GF-D8 (cell line): ENCODE measurements at regions not wholly inside any gene's neighbourhood (a gene's known extent, or its start where the extent isn't known, plus 50 kb on each side); places are given as distances from the start of the nearest gene placed in this dataset.

Experiments used
- DNase-seq: peaks from one replicate; lab custom pipeline; 2025; lab: John Stamatoyannopoulos, UW

DNA sequence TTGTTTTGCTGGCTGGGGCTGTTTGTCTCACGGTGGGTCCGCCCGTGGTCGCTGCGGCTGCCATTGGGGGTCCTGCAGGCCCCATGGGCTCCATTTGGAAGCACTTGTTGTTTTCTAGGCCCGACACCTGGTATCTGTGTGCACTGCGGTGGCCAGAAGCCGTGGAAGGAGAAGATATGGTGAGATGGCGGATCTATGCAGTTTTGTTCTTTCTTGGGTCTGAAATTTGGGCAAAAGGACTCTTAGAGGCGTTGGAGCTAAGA lies 109.5 kb upstream of the SHH start:
- DNase-seq: no peak

DNA sequence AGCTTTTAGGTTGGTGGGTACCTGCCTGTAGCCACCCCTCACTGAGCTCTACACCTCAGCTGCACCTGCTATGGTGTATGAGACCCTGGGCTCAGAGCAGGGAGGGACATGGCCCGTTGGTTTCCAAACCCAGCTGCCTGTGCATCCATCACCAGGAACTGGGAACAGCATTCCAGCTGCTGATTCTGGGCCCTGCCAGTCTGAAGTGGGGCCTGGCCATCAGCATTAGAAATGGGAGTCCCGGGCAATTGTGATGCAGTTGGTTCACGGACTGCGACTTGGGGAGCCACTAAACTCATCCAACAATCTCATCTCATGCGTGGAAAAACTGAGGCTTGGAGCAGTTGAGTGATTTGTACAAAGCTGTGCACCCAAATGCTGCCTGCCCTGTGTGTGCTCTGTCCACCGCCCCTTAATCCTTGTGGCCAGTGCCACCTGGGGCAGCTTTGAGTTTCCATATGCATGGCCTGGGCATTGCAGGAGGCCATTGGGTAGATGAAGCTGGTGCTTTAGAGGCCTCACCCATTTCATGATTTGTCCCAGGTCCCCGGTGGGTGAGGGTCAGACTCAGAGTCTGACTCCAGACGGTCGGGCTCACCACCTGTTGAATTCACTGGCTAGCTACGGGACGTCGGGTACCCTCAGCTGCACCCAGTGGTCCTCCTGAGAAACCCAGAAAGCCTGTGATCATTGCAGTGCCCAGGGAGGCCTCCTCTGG lies 109.0 kb upstream of the SHH start:
- no peak for DNase-seq

DNA sequence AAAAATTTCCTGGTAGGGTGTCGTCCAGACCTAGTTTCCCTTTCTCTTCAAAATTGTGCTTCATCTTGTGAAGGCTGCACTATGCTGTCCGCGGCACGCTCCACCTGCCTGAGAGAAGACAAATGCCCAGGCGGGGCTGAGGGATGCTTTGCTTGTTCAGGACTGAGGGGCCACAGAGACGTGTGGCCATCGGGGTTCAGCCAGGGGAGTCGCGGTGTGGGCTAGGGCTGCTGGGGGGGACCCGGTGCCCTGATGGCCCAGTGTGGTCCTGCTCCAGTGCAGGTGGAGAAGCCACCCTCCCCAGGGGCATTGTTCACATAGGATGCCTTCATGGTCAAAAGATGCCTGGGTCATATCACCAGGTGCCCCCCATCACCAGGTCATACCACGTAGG lies 107.8 kb upstream of the SHH start:
- no peak for DNase-seq

DNA sequence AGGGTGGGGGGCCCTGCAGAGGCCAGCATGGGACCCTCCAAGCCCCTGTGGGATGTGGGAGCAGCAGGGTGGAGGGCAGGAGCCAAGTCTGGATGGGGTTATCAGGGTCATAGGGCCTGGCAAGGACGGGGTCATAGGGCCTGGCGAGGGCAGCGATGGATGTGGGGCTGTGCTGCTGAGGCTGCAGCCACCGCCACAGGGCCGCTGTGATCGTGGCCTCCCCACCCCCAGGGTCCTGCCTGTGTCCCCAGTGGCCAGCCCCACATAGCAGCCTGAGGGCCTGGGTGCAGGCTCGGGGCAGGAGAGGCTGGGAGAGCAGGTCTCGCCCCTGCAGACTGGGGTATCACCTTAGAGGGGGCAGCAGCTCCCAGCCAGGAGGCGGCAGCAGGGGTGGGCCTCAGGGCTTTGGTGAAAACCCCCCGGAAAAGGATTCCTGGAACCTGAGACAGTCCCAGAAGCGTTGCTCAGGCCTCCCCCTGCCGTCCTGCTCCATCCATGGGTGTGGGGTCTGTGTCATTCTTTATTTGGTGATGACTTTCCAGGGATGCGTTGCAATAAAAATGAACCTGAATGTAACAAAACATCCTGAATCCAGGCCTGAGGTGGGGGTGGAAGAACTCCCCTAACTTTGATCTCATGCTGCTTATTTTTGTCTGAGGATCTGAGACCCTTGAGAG lies 107.3 kb upstream of the SHH start:
- no peak for DNase-seq

DNA sequence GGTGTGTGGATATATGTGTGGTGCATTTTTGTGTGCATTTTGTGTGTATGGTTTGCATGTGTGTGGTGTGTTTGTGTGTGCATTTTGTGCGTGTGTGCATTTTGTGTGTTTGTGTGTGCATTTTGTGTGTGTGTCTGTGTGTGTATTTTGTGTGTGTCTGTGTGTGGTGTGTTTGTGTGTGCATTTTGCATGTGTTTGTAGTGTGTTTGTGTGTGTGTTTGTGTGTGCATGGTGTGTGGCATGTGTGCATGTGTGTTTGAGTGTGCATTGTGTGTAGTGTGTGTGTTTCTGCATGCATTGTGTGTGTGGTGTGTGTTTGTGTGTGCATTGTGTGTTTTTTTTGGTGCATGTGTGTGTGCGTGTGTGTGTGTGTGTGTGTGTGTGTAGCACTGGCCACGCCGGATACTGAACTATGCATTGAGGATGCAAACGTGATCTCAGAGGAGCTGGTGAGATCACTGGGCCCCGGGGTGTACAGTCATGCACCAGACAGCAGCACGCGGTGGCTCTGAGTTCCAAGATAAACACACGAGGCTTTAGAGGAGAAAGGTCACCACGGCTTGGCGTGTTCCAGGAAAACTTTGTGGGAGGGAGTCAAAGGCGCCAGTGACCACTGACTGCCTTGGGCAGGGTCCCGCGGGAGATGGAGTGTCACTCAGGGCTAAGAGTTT lies 106.6 kb upstream of the SHH start:
- DNase-seq: no peak

DNA sequence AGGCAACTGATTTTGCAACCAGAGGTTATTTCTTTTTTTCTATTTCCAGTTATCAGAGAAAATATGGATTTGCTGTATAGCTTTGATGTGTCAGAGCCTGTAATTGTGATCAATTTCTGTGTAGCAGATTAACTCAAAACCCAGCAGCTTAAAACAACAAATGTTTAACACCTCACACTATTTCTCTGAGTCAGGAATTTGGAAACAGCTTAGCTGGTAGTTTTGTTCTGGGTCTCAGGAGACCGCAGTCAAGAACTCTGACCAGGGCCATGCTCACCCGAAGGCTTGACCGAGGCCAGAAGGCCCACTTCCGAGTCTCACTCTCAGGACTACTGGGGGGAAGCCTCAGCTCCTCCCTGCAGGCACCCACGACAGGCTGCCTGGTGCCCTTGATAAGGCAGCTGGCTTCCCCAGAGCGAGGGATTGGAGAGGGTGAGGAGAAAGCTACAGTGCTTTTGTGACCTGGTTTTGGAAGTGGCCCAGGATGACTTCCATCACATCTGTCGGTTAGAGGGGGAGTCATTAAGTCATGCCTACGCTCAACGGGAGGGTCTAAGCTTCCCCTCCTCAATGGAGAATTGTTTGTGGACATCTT lies 105.7 kb upstream of the SHH start:
- no peak for DNase-seq

DNA sequence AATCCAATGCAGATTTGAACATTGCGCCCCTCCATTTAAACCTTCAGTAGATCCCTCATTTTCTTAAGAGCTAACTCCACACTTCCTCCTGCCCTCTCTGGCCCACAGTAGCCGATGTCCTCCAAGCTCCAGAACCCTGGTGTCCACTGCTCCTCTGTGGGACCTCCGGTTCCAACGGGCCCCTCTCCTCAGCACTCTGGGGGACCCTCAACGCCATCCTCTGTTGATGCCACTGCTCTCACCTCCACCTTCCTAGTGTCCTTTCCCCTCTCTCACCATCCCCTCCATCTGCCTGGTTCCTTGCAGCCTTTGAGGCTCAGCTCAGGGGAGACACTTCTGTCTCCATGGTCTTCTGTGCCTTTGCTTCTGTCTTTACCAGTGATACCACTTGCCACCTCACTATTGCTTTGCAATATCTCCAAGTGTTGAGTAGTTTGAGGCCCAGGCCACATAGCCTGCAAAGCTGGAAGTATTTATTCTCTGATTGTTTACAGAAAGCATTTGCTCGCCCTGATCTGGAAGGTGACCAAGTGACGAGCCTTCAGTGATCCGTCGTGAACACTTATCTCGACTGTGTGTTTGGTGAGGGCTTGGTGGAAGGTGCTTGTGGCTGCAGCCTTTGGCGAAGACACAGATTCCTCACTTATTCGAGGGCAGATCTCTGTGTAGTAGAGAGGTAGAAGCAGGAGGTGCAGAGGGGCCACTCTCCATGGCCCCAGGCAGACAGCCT lies 104.8 kb upstream of the SHH start:
- DNase-seq: no peak

DNA sequence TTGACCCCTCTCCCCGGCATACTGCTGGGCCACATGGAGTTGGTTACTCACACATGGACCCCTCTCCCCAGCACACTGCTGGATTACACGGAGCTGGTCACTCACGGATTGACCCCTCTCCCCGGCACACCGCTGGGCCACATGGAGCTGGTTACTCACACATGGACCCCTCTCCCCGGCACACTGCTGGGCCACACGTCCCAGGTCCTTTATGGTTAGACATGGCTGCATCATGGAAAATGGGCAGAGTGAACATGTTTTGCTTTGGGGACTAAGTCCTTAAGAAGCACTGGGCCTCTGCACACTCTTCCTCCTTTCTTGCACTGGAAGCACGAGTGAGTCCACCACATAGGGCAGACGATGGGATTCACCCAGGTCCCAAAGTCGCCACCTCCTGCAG lies 102.1 kb upstream of the SHH start:
- DNase-seq: no peak

DNA sequence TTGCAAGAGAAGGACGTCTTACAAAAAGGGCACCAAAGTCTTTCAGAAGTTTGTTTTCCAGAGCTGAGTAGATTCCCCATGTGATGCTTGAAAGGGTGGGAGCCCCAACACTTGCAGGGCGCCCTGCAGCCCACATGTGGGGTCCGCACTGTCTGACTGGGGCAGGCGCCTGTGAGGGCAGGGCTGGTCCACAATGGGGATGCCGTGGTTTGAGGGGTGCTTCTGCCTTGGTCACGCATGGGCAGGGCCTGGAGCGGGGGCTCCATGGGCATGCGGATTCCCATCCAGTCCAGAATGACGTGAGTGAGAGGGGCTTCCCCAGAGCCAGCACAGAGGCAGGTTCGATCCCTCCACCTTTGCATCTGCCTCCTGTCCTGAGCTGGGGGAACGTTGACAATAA lies 101.5 kb upstream of the SHH start:
- DNase-seq: no peak

DNA sequence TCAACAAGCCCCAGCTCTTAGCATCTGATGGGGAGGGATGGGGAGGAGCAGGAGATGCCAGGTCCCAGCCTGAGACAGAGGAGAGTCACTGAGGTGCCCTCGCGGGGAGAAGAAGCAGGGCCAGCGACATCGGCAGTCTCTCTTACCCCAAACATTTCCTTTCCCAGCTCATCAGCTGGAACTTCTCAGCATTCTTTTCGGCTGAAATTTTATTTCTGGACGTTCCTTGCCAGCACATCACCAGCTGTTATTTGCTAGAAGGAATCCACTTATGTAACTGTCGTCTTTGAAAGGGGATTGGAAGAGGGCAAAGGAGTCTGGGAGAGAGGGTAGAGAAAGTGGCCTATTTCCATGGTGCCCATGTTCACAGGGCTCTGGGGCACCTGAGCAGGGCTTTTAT lies 101.0 kb upstream of the SHH start:
- DNase-seq: no peak

DNA sequence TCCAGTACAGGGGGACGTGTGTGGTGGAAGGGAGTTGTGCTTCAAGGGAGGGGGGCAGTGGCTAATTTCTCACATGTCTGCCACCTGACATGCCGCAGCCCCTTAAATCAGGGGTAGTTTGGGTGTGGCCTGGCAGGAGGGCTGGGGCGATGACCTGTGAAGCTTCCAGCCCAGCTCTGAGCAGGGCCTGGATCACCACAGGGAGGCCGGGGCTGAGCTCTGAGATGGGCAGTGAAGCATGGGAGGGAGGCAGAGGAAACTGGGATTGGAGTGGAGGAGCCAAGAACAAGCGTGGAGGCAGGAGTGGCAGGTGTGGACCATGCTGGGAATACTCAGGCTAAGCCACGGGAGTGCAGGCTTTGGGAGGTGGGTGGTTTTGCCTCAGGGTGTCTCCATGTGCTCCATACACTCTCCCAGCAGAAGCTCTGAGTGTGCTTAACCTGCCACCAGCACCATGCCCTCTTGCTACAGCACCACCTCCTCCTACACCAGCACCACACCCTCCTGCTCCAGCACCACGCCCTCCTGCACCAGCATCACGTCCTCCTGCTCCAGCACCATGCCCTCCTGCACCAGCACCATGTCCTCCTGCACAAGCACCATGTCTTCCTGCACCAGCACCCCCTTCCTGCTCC lies 99.3 kb upstream of the SHH start:
- DNase-seq: no peak

DNA sequence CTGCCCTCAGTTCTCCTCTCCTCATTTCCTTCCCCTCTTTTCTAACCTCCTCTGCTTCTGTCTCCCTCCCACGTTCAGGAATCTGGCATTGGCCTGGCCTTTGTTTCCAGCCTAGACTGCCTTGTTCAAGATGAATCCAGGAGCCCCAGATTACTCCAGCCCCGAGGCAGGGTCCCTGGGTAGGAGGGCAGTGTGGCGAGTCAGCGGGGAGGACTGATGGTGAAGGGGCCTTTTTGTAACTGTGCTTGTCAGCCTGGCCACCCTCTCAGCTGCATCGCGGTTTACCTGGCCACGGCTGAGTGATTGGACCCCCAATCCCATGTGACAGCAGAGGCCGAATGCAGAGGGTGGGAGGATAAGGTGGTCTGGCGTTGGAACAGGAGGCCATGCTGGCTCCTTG lies 96.1 kb upstream of the SHH start:
- no peak for DNase-seq

DNA sequence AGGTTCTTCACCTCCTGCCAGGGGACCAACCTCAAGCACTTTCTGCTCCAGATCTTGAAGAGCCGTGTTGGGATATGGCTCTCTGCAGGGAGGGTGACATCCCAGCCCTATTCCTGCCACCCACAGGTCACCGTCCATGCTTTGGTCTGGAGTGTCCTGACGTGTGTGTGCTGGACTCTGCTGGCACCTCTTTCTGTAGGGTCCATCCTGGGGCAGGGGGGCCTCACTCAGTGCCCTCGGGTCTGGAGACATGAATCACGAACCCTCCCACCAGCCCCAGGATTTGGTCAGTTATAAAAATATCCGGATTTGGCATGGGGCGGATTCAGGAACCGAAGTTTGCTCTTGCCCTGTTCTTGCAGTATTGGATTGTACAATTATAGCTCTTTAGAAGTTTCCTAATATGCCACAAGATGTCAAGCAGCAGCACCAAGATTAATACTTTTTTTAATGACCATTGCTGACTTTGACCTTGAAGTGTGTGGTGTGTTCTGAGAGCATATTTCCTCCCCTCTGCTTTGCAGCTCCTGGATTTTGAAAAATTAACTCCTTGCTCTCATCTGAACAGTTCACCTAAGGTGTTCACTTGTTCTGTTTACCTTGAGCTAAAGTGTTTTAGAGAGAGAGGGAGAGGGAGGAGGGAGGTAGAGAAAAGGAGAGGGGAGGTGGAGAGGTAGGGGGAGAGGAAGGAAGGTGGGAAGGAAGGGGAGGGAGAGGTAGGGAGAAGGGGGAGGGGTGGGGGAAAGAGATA lies 95.4 kb upstream of the SHH start:
- DNase-seq: no peak

DNA sequence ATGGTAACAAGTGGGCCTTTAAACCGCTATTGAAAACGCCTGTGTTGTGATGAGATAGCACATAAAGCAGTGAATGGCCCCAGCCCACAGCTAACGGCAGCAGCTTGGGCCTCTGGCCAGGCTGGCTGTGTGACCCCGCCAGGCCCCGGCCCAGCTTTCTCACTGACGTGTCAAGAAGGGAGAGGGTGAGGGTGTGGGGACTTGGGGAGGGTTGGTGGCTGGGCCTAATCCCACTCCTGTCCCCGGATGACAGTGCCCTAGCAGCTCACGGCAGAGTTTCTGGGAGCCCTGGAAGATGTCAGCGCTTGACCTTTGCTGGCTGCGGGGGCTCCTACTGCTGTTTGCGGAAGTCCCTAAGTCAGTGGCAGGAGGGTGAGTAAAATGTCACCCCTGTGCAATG lies 88.9 kb upstream of the SHH start:
- no peak for DNase-seq

DNA sequence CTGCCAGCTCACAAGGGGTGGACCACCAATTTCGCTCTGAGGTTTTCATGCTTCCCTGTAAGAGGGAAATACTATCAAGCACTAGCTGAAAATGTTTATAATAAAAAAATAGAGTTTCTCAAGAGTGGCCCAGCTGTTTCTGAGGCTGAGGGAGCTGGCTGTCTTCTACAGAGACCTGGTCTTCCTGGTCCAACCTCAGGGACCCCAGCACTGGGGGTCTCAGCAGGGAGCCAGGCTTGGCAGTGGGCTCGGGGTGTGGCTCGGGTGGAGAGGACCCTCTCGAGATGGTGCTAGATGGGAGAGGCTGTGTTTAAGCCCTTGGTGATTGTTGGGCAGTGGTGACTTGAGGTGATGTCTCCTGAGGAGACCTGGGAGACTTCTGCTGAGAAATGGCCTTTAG lies 87.3 kb upstream of the SHH start:
- no peak for DNase-seq

DNA sequence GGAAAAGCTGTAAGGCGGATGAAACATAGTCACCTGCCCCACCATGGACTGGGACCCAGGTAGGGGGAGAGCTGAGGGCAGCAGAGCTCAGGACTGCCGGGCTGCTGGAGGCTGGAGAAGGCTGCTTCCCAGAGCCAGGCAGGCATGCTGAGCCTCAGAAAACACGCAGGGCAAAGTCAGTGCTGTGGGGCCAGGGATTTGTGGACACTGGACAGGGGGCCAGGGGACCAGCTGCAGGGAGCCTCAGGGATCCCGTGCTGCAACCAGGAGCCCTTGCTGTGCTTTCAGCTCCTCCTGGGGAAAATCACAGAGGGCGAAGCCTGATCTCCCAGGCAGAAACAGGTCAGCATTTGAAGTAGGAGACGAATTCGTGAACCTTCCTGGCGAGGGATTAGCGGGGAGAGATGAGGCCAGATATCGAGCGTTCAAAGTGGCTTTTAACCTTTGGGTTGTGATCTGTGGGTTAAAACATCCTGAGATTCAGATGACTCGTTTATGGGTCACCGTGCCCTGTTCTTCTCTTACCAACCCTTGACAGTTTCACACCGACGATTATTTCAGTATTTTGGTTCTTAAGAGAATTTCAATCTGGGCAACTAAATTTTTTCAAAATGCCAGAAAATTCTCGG lies 85.6 kb upstream of the SHH start:
- DNase-seq: no peak

DNA sequence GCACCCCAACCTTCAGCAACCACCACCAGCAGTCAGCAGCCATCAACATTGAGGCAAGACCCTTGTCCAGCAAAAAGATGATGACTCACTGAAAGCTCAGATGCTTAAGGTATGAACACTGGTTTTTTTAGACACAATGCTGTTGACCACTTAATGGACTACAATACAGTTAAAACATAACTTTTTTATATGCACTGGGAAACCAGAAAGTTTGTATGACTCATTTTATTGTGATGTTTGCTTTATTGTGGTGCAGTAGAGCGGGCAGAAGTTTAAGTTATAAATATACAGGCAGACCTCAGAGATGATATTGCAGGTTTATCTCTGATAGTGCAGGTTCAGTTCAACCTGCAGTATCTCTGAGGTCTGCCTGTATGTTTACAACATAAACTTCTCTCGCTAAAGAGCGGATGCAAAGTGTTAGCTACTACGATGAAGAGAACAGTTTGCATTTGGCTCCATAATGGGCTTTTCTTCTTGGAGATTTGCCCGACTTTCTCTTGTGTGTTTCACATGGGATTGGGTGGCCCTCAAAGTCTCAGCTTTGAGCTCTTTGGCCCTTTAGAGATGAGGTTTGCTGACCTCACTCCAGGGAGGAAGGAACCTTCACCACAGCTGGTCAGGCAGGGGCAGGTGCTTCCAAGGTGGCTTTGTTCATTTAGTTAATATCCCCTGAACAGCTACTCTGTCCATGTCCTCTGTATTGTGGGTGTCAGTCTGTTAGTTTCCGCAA lies 84.4 kb upstream of the SHH start:
- DNase-seq: no peak

DNA sequence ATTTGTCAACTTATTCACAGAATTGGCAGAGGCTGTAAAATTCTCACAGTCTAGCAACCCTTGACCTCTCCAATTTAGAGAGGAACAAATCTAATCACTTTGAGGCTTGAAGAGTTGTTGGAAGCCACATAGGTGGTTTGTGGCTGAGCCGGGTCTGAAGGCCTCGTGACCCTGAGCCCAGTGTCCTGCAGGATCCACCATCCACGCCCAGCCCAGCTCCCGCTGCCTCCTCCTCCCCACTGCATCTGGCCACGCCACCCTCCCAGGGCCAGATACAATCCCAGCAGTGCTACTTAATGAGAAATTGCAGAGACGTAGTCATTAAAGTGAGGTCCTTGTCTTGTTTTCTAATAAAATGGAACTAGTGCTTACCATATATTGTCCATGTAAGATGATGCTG lies 81.4 kb upstream of the SHH start:
- no peak for DNase-seq

DNA sequence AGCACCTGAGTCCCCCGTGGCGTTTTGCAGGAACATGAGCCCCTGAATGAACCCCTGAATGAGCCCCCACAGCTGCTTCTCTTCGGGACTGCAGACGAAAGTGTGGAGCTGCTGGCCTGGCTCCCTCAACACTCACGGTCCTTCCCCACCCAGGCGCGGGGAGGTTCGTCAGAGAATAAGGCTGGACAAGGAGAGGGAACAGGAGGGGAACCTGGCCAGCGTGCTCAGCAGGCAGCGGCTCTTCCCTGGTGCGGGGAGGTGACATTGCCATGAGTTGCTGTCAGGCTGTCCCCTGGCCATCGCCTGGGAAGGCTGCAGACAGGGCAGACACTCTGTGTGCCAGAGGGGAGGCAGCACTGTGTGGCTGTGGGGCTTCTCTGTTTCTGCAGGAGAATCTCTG lies 80.9 kb upstream of the SHH start:
- DNase-seq: no peak
